BLaER1 treated with 17β-estradiol and CSF1 and Interleukin-3, amounts not matched to agents 10 nM and 100 nM (cell line): ENCODE measurements at regions not wholly inside any gene's neighbourhood (a gene's known extent, or its start where the extent isn't known, plus 50 kb on each side); places are given as distances from the start of the nearest gene placed in this dataset.
A peak's percentile ranks its signal among the peaks of the same experiment; 100 is the strongest.

Source experiments
- H3K27ac ChIP-seq, 11 experiments: shearing (Covaris generic); formaldehyde crosslinking; 2 replicates each; pipeline ENCODE4 v1.8.1; 2022
- H3K27me3 ChIP-seq, 11 experiments: shearing (Covaris generic); formaldehyde crosslinking; 2 replicates each; pipeline ENCODE4 v1.8.1; 2022
- H3K36me3 ChIP-seq, 11 experiments: shearing (Covaris generic); formaldehyde crosslinking; 2 replicates each; pipeline ENCODE4 v1.8.1; 2022
- H3K4me1 ChIP-seq, 10 experiments: shearing (Covaris generic); formaldehyde crosslinking; 2 replicates each; pipeline ENCODE4 v1.8.1; 2022
- H3K4me2 ChIP-seq, 11 experiments: shearing (Covaris generic); formaldehyde crosslinking; 2 replicates each; pipeline ENCODE4 v1.8.1; 2022
- H3K4me3 ChIP-seq, 10 experiments: shearing (Covaris generic); formaldehyde crosslinking; 2 replicates each; pipeline ENCODE4 v1.8.1; 2022
- H3K9ac ChIP-seq, 11 experiments: shearing (Covaris generic); formaldehyde crosslinking; 2 replicates each; pipeline ENCODE4 v1.8.1; 2022
- H3K9me3 ChIP-seq, 11 experiments: shearing (Covaris generic); formaldehyde crosslinking; replicated peaks in 1 of 11; 2 replicates each; pipeline ENCODE4 v1.8.1; 2022
- H4K20me1 ChIP-seq, 11 experiments: shearing (Covaris generic); formaldehyde crosslinking; 2 replicates each; pipeline ENCODE4 v1.8.1; 2022
- Cebpa-rat ChIP-seq, 11 experiments: shearing (Covaris generic); IDR thresholded peaks; 2 replicates each; pipeline ENCODE4 v1.8.1; 2022

DNA sequence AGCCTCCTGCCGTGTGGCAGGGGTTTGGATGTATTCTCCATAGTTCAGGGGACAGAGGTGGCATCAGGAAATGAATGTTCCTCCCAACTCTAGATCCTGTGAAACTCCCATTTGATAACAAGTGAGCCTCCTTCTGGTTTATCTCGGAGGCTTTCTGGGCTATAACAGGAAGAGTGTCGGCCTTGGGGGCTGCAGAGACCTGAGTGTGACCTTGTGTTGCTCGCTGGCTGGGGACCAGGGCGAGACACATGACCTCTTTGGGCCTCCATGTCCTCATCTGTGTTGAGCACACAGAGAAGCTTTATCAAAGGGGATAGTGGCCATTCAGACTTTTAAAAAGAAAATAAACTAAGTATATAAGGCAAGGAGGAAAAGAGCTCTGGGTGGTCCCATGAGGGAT lies 78.0 kb upstream of the SMNDC1 start:
- no peak overlapping the region for H3K27ac ChIP-seq
- no peaks in the 10 kb centered on the region for H3K9me3 ChIP-seq
- H3K9ac ChIP-seq = no peak overlapping the region
- H3K4me3 ChIP-seq = no peak overlapping the region
- H3K4me2 ChIP-seq = no peak overlapping the region
- no peaks in the 10 kb centered on the region for H4K20me1 ChIP-seq
- no peaks in the 10 kb centered on the region for H3K36me3 ChIP-seq
- peaks cover 3 to 8% (median 4%) of the 10 kb centered on the region in 10 experiments for H3K4me1 ChIP-seq
- no peaks in the 10 kb centered on the region for H3K27me3 ChIP-seq
- no peak for TF ChIP-seq Cebpa-rat (IDR thresholded peaks at IDR 0.05)

DNA sequence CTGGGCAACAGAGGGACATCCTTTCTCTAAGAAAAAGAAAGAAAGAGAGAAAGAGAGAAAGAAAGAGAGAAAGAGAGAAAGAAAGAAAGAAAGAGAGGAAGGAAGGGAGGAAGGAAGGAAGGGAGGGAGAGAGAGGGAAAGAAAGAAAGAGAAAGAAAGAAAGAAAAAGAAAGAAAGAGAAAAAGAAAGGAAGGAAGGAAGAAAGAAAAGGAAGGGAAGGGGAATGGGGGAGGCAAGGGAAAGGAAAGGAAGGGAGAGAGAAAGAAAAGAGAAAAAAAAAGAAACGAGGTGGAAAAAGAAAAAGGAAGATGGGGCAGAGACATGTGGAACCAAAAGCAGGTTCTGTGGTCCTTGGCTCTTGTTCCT lies 82.9 kb upstream of the SMNDC1 start:
- peak overlapping the region; percentile 68 to 91 (median 83) for H3K4me2 ChIP-seq

GRCh38 chr10:110387983-110388686 lies 83.4 kb upstream of the SMNDC1 start:
- H3K4me1 ChIP-seq = peaks cover 24 to 44% (median 33%) of the 10 kb centered on the region in 10 experiments
- TF ChIP-seq Cebpa-rat (IDR thresholded peaks at IDR 0.05) = no peak
- H3K4me3 ChIP-seq = peak overlapping the region in 1 of 10 experiments; percentile 24; a peak in 1 of 20 replicates
- H3K9me3 ChIP-seq = no peaks in the 10 kb centered on the region
- peak overlapping the region in 10 of 11 experiments; percentile 16 to 71 (median 60); a peak in 19 of 22 replicates for H3K27ac ChIP-seq
- H4K20me1 ChIP-seq = no peaks in the 10 kb centered on the region
- H3K36me3 ChIP-seq = no peaks in the 10 kb centered on the region
- H3K9ac ChIP-seq = peak overlapping the region in 8 of 11 experiments; percentile 14 to 55 (median 38); a peak in 10 of 22 replicates
- H3K27me3 ChIP-seq = no peaks in the 10 kb centered on the region
- H3K4me2 ChIP-seq = peak overlapping the region; percentile 68 to 91 (median 83)

More for the DNA sequence above, 82.9 kb upstream of the SMNDC1 start:
- peaks cover 24 to 39% (median 28%) of the 10 kb centered on the region in 10 experiments for H3K4me1 ChIP-seq
- 0 out of 20 replicates have a peak overlapping the region, but pooled peaks of 1 of the 10 experiments have one; percentile 24 for H3K4me3 ChIP-seq
- H4K20me1 ChIP-seq = no peaks in the 10 kb centered on the region
- no peaks in the 10 kb centered on the region for H3K9me3 ChIP-seq
- no peaks in the 10 kb centered on the region for H3K36me3 ChIP-seq
- H3K27ac ChIP-seq = peak overlapping the region in 10 of 11 experiments; percentile 16 to 71 (median 60); a peak in 18 of 22 replicates
- TF ChIP-seq Cebpa-rat (IDR thresholded peaks at IDR 0.05) = no peak
- H3K9ac ChIP-seq = peak overlapping the region in 8 of 11 experiments; percentile 14 to 51 (median 38); a peak in 9 of 22 replicates
- no peaks in the 10 kb centered on the region for H3K27me3 ChIP-seq

DNA sequence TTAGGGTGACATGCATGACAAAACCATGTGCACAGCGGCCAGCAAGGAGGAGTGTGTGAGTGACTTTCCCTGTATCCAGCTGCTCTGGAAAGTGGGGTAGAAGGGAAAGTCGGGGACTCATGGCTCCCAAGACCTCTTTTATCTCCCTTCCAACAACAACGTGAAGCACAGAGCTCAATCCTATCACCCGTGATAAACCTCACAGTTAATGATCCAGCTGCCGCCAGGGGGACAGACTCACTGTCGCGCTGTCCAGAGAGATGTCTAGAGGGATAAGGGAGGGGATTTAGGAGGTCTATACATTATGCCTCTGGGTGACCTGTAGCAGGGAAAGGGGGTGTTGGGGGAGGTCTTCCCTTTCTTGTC lies 84.0 kb upstream of the SMNDC1 start:
- TF ChIP-seq Cebpa-rat (IDR thresholded peaks at IDR 0.05) = no peak
- Histone ChIP-seq H3K4me2 (peak overlapping the region; percentile 68 to 91 (median 83)), H4K20me1 (no peaks in the 10 kb centered on the region), H3K9me3 (no peaks in the 10 kb centered on the region), H3K9ac (peak overlapping the region in 6 of 11 experiments; percentile 13 to 55 (median 28); a peak in 5 of 22 replicates), H3K4me3 (0 out of 20 replicates have a peak overlapping the region, but pooled peaks of 1 of the 10 experiments have one; percentile 24), H3K27ac (peak overlapping the region in 9 of 11 experiments; percentile 40 to 71 (median 58); a peak in 16 of 22 replicates), H3K4me1 (peaks cover 24 to 49% (median 35%) of the 10 kb centered on the region in 10 experiments), H3K27me3 (no peaks in the 10 kb centered on the region), H3K36me3 (no peaks in the 10 kb centered on the region)

DNA sequence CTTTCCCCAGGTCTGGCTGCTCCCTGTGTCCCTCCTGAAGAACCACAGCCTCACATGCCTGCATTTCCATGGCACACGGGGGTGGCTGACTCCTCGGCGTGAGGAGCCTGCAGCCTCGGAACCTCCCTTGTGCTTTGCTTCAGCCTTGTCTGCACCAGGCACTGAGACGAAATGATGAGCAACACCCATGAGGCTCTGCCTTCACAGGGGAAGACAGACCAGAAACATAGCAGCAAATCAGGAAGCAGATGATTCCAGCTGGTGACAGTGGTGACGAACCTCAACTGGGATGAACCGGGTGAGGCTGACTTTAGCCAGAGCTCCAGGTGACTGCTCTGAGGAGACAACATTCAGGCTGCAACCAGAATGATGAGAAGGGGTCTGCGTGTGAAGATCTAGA lies 84.5 kb upstream of the SMNDC1 start:
- Histone ChIP-seq H3K4me3 (no peak overlapping the region), H3K4me2 (peak overlapping the region; percentile 68 to 91 (median 83)), H3K36me3 (no peaks in the 10 kb centered on the region), H3K27me3 (no peaks in the 10 kb centered on the region), H4K20me1 (no peaks in the 10 kb centered on the region), H3K27ac (peak overlapping the region in 9 of 11 experiments; percentile 40 to 71 (median 58); a peak in 10 of 22 replicates), H3K4me1 (peaks cover 24 to 52% (median 35%) of the 10 kb centered on the region in 10 experiments), H3K9ac (0 out of 22 replicates have a peak overlapping the region, but pooled peaks of 2 of the 11 experiments have one; percentile 42 to 55), H3K9me3 (no peaks in the 10 kb centered on the region)
- TF ChIP-seq Cebpa-rat (IDR thresholded peaks at IDR 0.05) = no peak

DNA sequence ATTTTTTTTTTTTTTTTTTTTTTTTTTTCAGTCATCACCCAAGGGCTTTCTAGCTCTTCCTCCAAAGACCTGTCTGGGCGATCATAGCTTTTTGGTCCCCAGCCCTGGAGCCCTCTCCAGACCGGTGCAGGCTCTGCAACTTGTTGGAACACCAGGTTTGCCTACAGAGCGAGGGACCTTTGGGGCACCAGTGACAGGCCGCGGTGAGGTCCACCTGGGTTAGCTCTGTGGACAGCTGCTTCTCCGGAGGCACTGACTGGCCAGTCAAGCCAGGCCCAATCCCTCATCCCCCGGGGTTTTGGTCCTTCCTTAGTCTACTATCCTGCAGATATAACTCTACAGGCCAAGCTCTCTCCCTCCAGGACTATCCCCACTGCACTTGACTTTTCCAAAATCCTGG lies 86.8 kb upstream of the SMNDC1 start:
- Histone ChIP-seq H3K9ac (no peak overlapping the region), H3K27ac (no peak overlapping the region), H3K4me1 (peaks cover 24 to 58% (median 35%) of the 10 kb centered on the region in 10 experiments), H3K27me3 (no peaks in the 10 kb centered on the region), H3K36me3 (no peaks in the 10 kb centered on the region), H3K9me3 (no peaks in the 10 kb centered on the region), H3K4me2 (peak overlapping the region in 1 of 11 experiments; percentile 3; a peak in 1 of 22 replicates), H3K4me3 (no peak overlapping the region), H4K20me1 (no peaks in the 10 kb centered on the region)
- no peak for TF ChIP-seq Cebpa-rat (IDR thresholded peaks at IDR 0.05)

DNA sequence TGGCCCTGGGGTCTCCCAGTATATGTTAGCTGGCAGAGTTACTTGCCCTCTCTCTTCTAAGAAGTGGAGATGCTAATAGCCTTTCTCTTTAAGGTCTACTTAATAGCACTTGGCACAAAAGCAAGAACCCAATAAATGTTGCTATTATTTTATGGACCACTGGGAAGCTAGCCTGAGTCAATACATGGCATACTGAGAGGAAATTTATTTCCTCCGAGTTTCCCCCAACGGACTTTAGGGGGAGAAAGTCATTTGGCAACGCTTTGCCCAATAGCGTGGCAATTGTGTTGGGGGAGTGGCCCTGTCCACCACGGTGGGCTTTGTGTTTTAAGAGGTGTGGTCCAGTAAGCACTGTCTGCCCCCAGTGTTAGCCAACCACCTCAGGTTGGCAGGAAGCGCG lies 87.4 kb upstream of the SMNDC1 start:
- Histone ChIP-seq H3K9me3 (no peaks in the 10 kb centered on the region), H3K27ac (peak overlapping the region in 3 of 11 experiments; percentile 24 to 46 (median 39); a peak in 3 of 22 replicates), H3K36me3 (no peaks in the 10 kb centered on the region), H4K20me1 (no peaks in the 10 kb centered on the region), H3K4me1 (peaks cover 24 to 58% (median 35%) of the 10 kb centered on the region in 10 experiments), H3K4me2 (peak overlapping the region in 6 of 11 experiments; percentile 35 to 82 (median 64); a peak in 11 of 22 replicates), H3K9ac (no peak overlapping the region), H3K27me3 (no peaks in the 10 kb centered on the region), H3K4me3 (no peak overlapping the region)
- no peak for TF ChIP-seq Cebpa-rat (IDR thresholded peaks at IDR 0.05)

- Histone ChIP-seq H3K27ac (peak overlapping the region in 5 of 11 experiments; percentile 18 to 46 (median 24); a peak in 8 of 22 replicates), H3K36me3 (no peaks in the 10 kb centered on the region), H3K4me3 (no peak overlapping the region)
These were observed 88.4 kb upstream of the SMNDC1 start for GRCh38 chr10:110392868-110393740.

More at GRCh38 chr10:110392868-110393740, 88.4 kb upstream of the SMNDC1 start:
- Histone ChIP-seq H3K4me2 (peak overlapping the region in 8 of 11 experiments; percentile 17 to 82 (median 60); a peak in 12 of 22 replicates), H4K20me1 (no peaks in the 10 kb centered on the region), H3K9ac (peak overlapping the region in 2 of 11 experiments; percentile 20 to 23; a peak in 4 of 22 replicates), H3K9me3 (no peaks in the 10 kb centered on the region), H3K27me3 (no peaks in the 10 kb centered on the region), H3K4me1 (peaks cover 16 to 52% (median 28%) of the 10 kb centered on the region in 10 experiments)
- TF ChIP-seq Cebpa-rat (IDR thresholded peaks at IDR 0.05) = peak in 1 of 11 experiments; percentile 25; a peak in 2 of 22 replicates
